Stimulated activated naive CD4-positive, alpha-beta T cell treated with Interleukin-2 at 50 U/mL for 16 hours (primary cell): ENCODE measurements at regions not wholly inside any gene's neighbourhood (a gene's known extent, or its start where the extent isn't known, plus 50 kb on each side); places are given as distances from the start of the nearest gene placed in this dataset.
"Not testable (repeated sequence)": the region's sequence is repeated elsewhere in the genome, so short reads cannot be mapped to it uniquely, and the experiment has no call there.

Source experiments
- DNase-seq: peaks from one replicate; lab custom pipeline; 2025; lab: John Stamatoyannopoulos, UW

GRCh38 chr6:137933696-137934095 is 66.6 kb downstream of the TNFAIP3 start:
- no peak for DNase-seq

GRCh38 chr6:137936798-137937197 is 69.7 kb downstream of the TNFAIP3 start:
- DNase-seq: no peak

GRCh38 chr6:137937834-137938233 is 70.8 kb downstream of the TNFAIP3 start:
- DNase-seq: no peak

- no peak for DNase-seq
Observed at GRCh38 chr6:137938770-137939379, 71.8 kb downstream of the TNFAIP3 start.

- no peak for DNase-seq
Observed at GRCh38 chr6:137941995-137942394, 74.9 kb downstream of the TNFAIP3 start.

- no peak for DNase-seq
Observed at GRCh38 chr6:137942736-137943135, 75.7 kb downstream of the TNFAIP3 start.

- DNase-seq: not testable (repeated sequence)
Observed at GRCh38 chr6:137944381-137944780, 77.3 kb downstream of the TNFAIP3 start.

- no peak for DNase-seq
Observed at GRCh38 chr6:137944793-137945498, 77.9 kb downstream of the TNFAIP3 start.

- no peak for DNase-seq
Observed at GRCh38 chr6:137949686-137950390, 82.8 kb downstream of the TNFAIP3 start.

- no peak for DNase-seq
Observed at GRCh38 chr6:137950581-137950980, 83.5 kb downstream of the TNFAIP3 start.

GRCh38 chr6:137951064-137951597 is 84.1 kb downstream of the TNFAIP3 start:
- DNase-seq: no peak

GRCh38 chr6:137952247-137952646 is 85.2 kb downstream of the TNFAIP3 start:
- DNase-seq: no peak

GRCh38 chr6:137953761-137954160 is 86.7 kb downstream of the TNFAIP3 start:
- no peak for DNase-seq

- DNase-seq: no peak
Observed at GRCh38 chr6:137954253-137954652, 87.2 kb downstream of the TNFAIP3 start.

GRCh38 chr6:137956098-137956488 is 89.0 kb downstream of the TNFAIP3 start:
- no peak for DNase-seq

GRCh38 chr6:137957471-137957870 is 90.4 kb downstream of the TNFAIP3 start:
- DNase-seq: no peak

- no peak for DNase-seq
Observed at GRCh38 chr6:137958811-137959565, 91.9 kb downstream of the TNFAIP3 start.

- DNase-seq: no peak
Observed at GRCh38 chr6:137962725-137963124, 95.7 kb downstream of the TNFAIP3 start.

GRCh38 chr6:137964876-137965275 is 97.8 kb downstream of the TNFAIP3 start:
- no peak for DNase-seq

GRCh38 chr6:137967689-137968454 is 100.8 kb downstream of the TNFAIP3 start:
- no peak for DNase-seq

GRCh38 chr6:137968455-137968804 is 101.4 kb downstream of the TNFAIP3 start:
- DNase-seq: no peak

GRCh38 chr6:137968901-137969300 is 101.8 kb downstream of the TNFAIP3 start:
- no peak for DNase-seq
